Transverse colon (tissue), 4 donors: ENCODE measurements at regions not wholly inside any gene's neighbourhood (a gene's known extent, or its start where the extent isn't known, plus 50 kb on each side); places are given as distances from the start of the nearest gene placed in this dataset.

ENCODE experiments used
- EP300 ChIP-seq: sonication (generic); formaldehyde crosslinking; IDR thresholded peaks from one replicate; pipeline ENCODE4 v1.6.1; 2017; ENCODE audit warnings: antibody characterized with exemption, low read depth
- POLR2A ChIP-seq: fragments of 450-650 bp; IDR thresholded peaks from one replicate; pipeline ENCODE4 v1.6.1; 2016; ENCODE audit warnings: antibody characterized with exemption, mild to moderate bottlenecking, moderate library complexity
- POLR2AphosphoS5 ChIP-seq, 3 donors: sonication (generic); formaldehyde crosslinking; IDR thresholded peaks; one replicate each; pipeline ENCODE4 v1.6.1; 2016; ENCODE audit warnings: antibody characterized with exemption in 3 of 3
- TF ChIP-seq, protein P1 (sequence below), 5 experiments: fragments of 200-600 bp in 3 of 5; fragments of 450-650 bp in 2 of 5; sonication (generic) in 3 of 5; IDR thresholded peaks; 1 replicate in 2 of 5; 2 replicates in 3 of 5; pipeline ENCODE4 v1.5.1; 2016 to 2017; ENCODE audit warnings: antibody characterized with exemption in 5 of 5, inconsistent platforms in 3 of 5, mild to moderate bottlenecking in 2 of 5, moderate library complexity in 1 of 5

DNA sequence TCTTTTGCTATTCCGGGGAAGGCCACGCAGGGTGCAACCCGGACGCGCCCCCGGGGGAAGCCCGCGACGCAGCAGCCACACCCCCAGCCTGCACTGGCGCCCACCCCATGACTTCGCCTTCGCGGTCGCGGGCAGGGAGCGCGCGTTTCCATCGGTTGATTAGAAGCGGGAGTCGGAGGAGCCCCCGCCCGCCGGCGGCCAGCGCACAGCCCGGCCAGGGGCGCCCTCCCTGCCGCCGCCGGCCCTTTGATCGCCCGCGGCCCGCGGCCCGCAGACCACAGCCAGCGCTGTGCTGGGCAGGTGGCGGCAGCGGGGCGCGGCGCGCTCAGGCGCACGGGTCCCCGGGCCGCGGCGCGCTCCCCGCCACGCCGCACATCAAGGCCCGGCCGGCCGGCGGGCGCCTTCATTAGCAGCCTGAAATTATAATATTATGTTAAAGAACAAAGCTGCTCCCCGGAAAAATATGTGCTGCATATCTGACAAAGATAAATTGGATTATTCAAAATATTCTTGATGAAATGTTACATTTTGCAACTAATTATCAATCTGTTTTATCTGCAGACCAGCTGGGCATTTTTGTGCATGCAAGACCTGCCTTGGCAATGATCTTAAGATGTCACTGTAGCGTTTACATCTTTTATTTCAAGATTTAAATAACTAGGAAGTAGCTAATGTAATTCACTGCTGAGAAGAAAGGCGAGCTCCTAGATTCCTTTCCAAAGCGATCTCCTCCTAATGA lies 160.7 kb upstream of the MKI67 start:
- TF ChIP-seq, protein P1, sequence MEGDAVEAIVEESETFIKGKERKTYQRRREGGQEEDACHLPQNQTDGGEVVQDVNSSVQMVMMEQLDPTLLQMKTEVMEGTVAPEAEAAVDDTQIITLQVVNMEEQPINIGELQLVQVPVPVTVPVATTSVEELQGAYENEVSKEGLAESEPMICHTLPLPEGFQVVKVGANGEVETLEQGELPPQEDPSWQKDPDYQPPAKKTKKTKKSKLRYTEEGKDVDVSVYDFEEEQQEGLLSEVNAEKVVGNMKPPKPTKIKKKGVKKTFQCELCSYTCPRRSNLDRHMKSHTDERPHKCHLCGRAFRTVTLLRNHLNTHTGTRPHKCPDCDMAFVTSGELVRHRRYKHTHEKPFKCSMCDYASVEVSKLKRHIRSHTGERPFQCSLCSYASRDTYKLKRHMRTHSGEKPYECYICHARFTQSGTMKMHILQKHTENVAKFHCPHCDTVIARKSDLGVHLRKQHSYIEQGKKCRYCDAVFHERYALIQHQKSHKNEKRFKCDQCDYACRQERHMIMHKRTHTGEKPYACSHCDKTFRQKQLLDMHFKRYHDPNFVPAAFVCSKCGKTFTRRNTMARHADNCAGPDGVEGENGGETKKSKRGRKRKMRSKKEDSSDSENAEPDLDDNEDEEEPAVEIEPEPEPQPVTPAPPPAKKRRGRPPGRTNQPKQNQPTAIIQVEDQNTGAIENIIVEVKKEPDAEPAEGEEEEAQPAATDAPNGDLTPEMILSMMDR (IDR thresholded peaks at IDR 0.05) = no peak
- TF ChIP-seq POLR2A (no peak), POLR2AphosphoS5 (IDR thresholded peaks at IDR 0.05) (no peak), EP300 (no peak)
